T-cell (primary cell): ENCODE measurements at regions not wholly inside any gene's neighbourhood (a gene's known extent, or its start where the extent isn't known, plus 50 kb on each side); places are given as distances from the start of the nearest gene placed in this dataset.

Experiments used
- ATAC-seq, 4 experiments: fragments of 200-7000 bp in 3 of 4; fragments of 150-1000 bp in 1 of 4; cut with Tn5 transposase; replicated peaks in 1 of 4; 1 replicate in 3 of 4; 2 replicates in 1 of 4; pipeline ENCODE4 v1.10.0; 2021; ENCODE audit warnings: moderate library complexity in 3 of 4, mild to moderate bottlenecking in 2 of 4, moderate number of reproducible peaks in 1 of 4
- CTCF ChIA-PET, 2 donors: fragments of 300-600 bp; sonication (Branson Sonifier 250); formaldehyde crosslinking; loops; one replicate each; lab custom pipeline; 2022; ENCODE audit warnings: antibody characterized with exemption in 2 of 2; lab: Charles Lee
- POLR2A ChIA-PET, 2 donors: fragments of 300-600 bp; sonication (Branson Sonifier 250); formaldehyde crosslinking; loops; one replicate each; lab custom pipeline; 2022; ENCODE audit warnings: antibody characterized with exemption in 2 of 2; lab: Charles Lee
- DNase-seq, 35 experiments: peaks; one replicate each; pipeline versions ENCODE4 v3.0.0 to v3.0.0-alpha.2; 2013 to 2023
- H3K27ac ChIP-seq: one replicate; pipeline ENCODE4 v1.5.1; 2013; ENCODE audit warnings: low read length
- H3K27me3 ChIP-seq, 2 experiments: replicated peaks in 1 of 2; 1 replicate in 1 of 2; 2 replicates in 1 of 2; pipeline versions ENCODE4 v1.6.1 to v1.7.0; 2013; ENCODE audit warnings: low read length in 1 of 2, mixed read lengths in 1 of 2; ENCODE audit not compliant: control insufficient read depth in 2 of 2, insufficient read depth in 2 of 2; ENCODE audit errors: extremely low read depth in 1 of 2
- H3K36me3 ChIP-seq, 2 donors: 1 replicate in 1 of 2; 2 replicates in 1 of 2; pipeline versions ENCODE4 v1.6.1 to v1.7.0; 2013; ENCODE audit warnings: low read length in 1 of 2; ENCODE audit not compliant: control insufficient read depth in 2 of 2, insufficient read depth in 1 of 2; ENCODE audit errors: extremely low read depth in 1 of 2
- H3K4me1 ChIP-seq, 2 experiments: 1 replicate in 1 of 2; 2 replicates in 1 of 2; pipeline versions ENCODE4 v1.6.1 to v1.7.0; 2013; ENCODE audit warnings: low read length in 2 of 2, mixed read lengths in 1 of 2; ENCODE audit not compliant: insufficient read depth in 2 of 2, control insufficient read depth in 1 of 2; ENCODE audit errors: extremely low read depth in 1 of 2
- H3K4me3 ChIP-seq, 2 donors: 1 replicate in 1 of 2; 2 replicates in 1 of 2; pipeline versions ENCODE4 v1.5.1 to v1.7.0; 2013; ENCODE audit warnings: mild to moderate bottlenecking in 2 of 2, low read length in 1 of 2, moderate library complexity in 1 of 2; ENCODE audit not compliant: control insufficient read depth in 1 of 2; ENCODE audit errors: extremely low read depth in 1 of 2
- H3K9me3 ChIP-seq: 2 replicates; pipeline ENCODE4 v1.7.0; 2013
- H3K27ac Mint-ChIP-seq, 2 donors: one replicate each; pipeline ENCODE4 v1.8.0; 2020 to 2021; ENCODE audit warnings: mild to moderate bottlenecking in 2 of 2, mixed read lengths in 2 of 2
- H3K27me3 Mint-ChIP-seq, 2 donors: one replicate each; pipeline ENCODE4 v1.8.0; 2021 to 2022; ENCODE audit warnings: mixed read lengths in 2 of 2
- H3K36me3 Mint-ChIP-seq: one replicate; pipeline ENCODE4 v1.8.0; 2021; ENCODE audit warnings: mixed read lengths
- H3K4me1 Mint-ChIP-seq, 3 donors: one replicate each; pipeline ENCODE4 v1.8.0; 2020 to 2022; ENCODE audit warnings: mixed read lengths in 3 of 3, mild to moderate bottlenecking in 1 of 3
- H3K4me3 Mint-ChIP-seq, 3 donors: one replicate each; pipeline ENCODE4 v1.8.0; 2020 to 2022; ENCODE audit warnings: mild to moderate bottlenecking in 3 of 3, mixed read lengths in 3 of 3, moderate library complexity in 3 of 3
- H3K9me3 Mint-ChIP-seq, 3 donors: one replicate each; pipeline ENCODE4 v1.8.0; 2020 to 2022; ENCODE audit warnings: mixed read lengths in 3 of 3
- WGBS: methylation state at CpG from one replicate; pipeline ENCODE4 v1.1.5; 2013; ENCODE audit warnings: missing lambda C conversion rate; ENCODE audit not compliant: insufficient coverage; 5-methylcytosine and 5-hydroxymethylcytosine counted together

DNA sequence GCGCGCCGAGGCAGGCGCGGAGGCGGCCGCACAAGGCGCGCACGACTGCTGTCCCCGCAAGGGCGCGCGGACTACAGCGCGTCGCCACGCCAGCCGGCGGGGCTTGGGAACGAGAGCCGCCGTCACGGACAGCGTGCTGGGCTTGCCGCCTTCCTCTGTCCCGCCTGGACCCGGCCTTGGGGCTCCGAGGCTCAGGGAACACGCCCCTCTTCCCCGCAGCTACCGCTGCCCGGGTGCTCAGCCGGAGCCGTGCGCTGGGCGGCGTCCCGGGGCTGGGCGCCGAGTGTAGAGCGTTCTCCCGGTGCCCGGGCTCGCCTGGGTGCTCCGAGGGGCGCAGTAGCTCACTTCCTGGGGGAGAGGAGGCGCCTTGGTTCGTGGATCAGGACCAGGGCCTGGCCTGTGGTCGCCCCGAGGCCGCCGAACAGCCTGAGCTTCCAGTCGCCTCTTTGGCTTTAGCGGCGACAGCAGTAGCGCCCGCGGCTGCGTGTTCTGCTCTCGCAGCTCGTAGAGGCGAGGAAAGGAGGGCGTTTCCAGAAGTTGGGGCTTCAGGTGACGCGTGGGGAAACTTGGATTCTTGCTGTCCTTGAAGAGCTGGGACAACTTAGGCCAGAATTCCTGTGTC is 226.7 kb upstream of the C2CD4B start:
- CTCF ChIA-PET = no interaction called here
- no peaks in the 10 kb centered on the region for H3K36me3 ChIP-seq
- H3K9me3 ChIP-seq = no peaks in the 10 kb centered on the region
- WGBS = 2% methylated on average over 62 of the region's 66 CpGs
- H3K4me3 ChIP-seq = peak overlapping the region; percentile 60 to 95
- no peak overlapping the region for H3K27ac ChIP-seq
- POLR2A ChIA-PET = no interaction called here
- Mint-ChIP-seq H3K4me1 (peaks cover 15 to 20% (median 18%) of the 10 kb centered on the region in 3 donors), H3K9me3 (no peaks in the 10 kb centered on the region), H3K27me3 (peaks cover 11 to 30% of the 10 kb centered on the region in 2 donors), H3K4me3 (peak overlapping the region; percentile 91 to 93 (median 92)), H3K36me3 (no peaks in the 10 kb centered on the region), H3K27ac (peak overlapping the region in 1 of 2 donors; percentile 39)
- H3K27me3 ChIP-seq = peaks cover 5 to 20% of the 10 kb centered on the region in 2 experiments
- DNase-seq = peak in 19 of 35 experiments; percentile 0 to 32 (median 6)
- H3K4me1 ChIP-seq = peaks cover 11 to 22% of the 10 kb centered on the region in 2 experiments
- ATAC-seq = peak; percentile 38 to 55 (median 42)

- Histone ChIP-seq H3K36me3 (no peaks in the 10 kb centered on the region), H3K27ac (no peak overlapping the region), H3K4me3 (peak overlapping the region; percentile 60 to 95), H3K4me1 (peaks cover 11 to 22% of the 10 kb centered on the region in 2 experiments), H3K9me3 (no peaks in the 10 kb centered on the region), H3K27me3 (peaks cover 5 to 25% of the 10 kb centered on the region in 2 experiments)
- no peak for ATAC-seq
- Mint-ChIP-seq H3K27me3 (peaks cover 11 to 30% of the 10 kb centered on the region in 2 donors), H3K4me1 (peaks cover 15 to 20% (median 18%) of the 10 kb centered on the region in 3 donors), H3K27ac (no peak overlapping the region), H3K36me3 (no peaks in the 10 kb centered on the region), H3K4me3 (peak overlapping the region; percentile 74 to 92 (median 75)), H3K9me3 (no peaks in the 10 kb centered on the region)
- DNase-seq = peak in 1 of 35 experiments; percentile 13
- 8% methylated on average over 8 of the region's 10 CpGs for WGBS
- POLR2A ChIA-PET = no interaction called here
- CTCF ChIA-PET = no interaction called here
These were observed 227.3 kb upstream of the C2CD4B start for GRCh38 chr15:62392376-62392775.

DNA sequence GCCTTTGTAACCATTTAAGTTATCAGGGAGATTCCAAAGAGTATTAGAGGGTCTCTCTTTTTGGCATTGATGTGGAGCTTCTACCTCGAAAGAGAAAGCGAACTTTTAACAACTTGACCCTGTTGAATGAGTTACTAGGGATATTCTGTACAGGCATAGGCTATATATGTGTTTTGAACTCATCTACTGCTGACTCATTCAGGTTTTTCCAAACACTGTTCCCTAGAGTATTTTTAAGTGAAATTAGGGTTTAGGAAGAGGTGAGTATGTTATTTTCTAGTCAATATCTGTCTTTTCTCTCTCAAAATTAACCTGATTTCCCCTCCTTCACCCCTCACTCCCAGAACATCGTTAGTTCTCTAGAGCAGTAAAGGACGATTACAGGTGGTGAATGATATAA is 228.1 kb upstream of the C2CD4B start:
- ChIA-PET CTCF (no interaction called here), POLR2A (interaction anchor here in 1 of 2 donors (0.7 kb wide), 1 partner anchor 340 kb away, joined by 5 read pairs; no protein-coding TSS in a partner anchor)
- peaks cover 0 to 1% (median under 1%) of the 10 kb centered on the region in 3 donors for H3K9me3 Mint-ChIP-seq
- no peak for ATAC-seq
- WGBS = no CpG with 5 or more reads among the region's 4 CpGs
- Histone ChIP-seq H3K27me3 (peaks cover 5 to 25% of the 10 kb centered on the region in 2 experiments), H3K4me1 (peaks cover 11 to 22% of the 10 kb centered on the region in 2 experiments), H3K36me3 (no peaks in the 10 kb centered on the region), H3K9me3 (no peaks in the 10 kb centered on the region), H3K27ac (no peak overlapping the region), H3K4me3 (no peak overlapping the region)
- no peak for DNase-seq
- no peak overlapping the region for H3K27ac Mint-ChIP-seq
- H3K4me3 Mint-ChIP-seq = no peak overlapping the region
- peaks cover 15 to 20% (median 18%) of the 10 kb centered on the region in 3 donors for H3K4me1 Mint-ChIP-seq
- H3K36me3 Mint-ChIP-seq = no peaks in the 10 kb centered on the region
- H3K27me3 Mint-ChIP-seq = peaks cover 15 to 31% of the 10 kb centered on the region in 2 donors

DNA sequence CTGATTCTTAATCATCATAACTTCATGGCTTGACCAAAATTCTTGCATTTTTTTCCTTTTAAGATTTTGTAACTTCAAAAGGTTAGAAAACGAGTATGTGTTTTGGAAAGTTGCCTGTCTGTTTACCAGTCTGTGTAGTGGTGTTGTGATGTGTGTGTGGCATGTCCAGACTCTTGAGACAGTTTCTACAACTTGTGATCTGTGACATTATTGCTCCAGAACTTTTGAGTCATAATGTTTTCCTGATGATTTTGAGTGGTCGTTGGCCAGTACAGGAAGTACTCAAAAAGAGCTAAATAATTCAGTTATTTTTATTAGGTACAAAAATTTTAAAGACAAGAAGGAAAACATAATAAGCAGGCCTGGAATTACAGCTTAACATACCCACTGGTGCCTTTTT is 229.0 kb upstream of the C2CD4B start:
- H3K4me3 Mint-ChIP-seq = no peak overlapping the region
- WGBS = 38% methylated on average over 1 of the region's 2 CpGs
- peaks cover 0 to 6% (median 5%) of the 10 kb centered on the region in 3 donors for H3K9me3 Mint-ChIP-seq
- Histone ChIP-seq H3K27ac (no peak overlapping the region), H3K4me1 (peaks cover 11 to 22% of the 10 kb centered on the region in 2 experiments), H3K36me3 (no peaks in the 10 kb centered on the region), H3K9me3 (no peaks in the 10 kb centered on the region), H3K4me3 (no peak overlapping the region), H3K27me3 (peaks cover 5 to 25% of the 10 kb centered on the region in 2 experiments)
- H3K27ac Mint-ChIP-seq = no peak overlapping the region
- H3K4me1 Mint-ChIP-seq = peaks cover 15 to 20% (median 18%) of the 10 kb centered on the region in 3 donors
- ATAC-seq (no peak), DNase-seq (no peak)
- H3K36me3 Mint-ChIP-seq = no peaks in the 10 kb centered on the region
- ChIA-PET POLR2A (no interaction called here), CTCF (no interaction called here)
- H3K27me3 Mint-ChIP-seq = peaks cover 19 to 36% of the 10 kb centered on the region in 2 donors

DNA sequence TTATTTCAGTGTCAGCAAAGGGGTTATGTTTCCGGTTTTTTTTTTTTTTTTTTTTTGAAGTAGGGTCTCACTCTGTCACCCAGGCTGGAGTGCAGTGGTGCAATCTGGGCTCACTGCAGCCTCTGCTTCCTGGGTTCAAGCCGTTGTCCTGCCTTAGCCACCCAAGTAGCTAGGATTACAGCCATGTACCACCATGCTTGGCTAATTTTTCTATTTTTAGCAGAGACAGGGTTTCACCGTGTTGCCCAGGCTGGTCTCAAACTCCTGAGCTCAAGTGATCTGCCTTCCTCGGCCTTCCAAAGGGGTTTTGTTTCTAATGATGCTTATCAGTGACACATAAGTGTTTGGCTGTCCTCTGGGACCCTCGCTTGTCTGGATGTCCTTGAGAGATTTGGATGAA is 235.7 kb upstream of the C2CD4B start:
- POLR2A ChIA-PET = no interaction called here
- no peak overlapping the region for H3K4me3 Mint-ChIP-seq
- no peaks in the 10 kb centered on the region for H3K9me3 ChIP-seq
- ATAC-seq = no peak
- no peak overlapping the region for H3K27ac Mint-ChIP-seq
- no peak for DNase-seq
- no peaks in the 10 kb centered on the region for H3K4me1 ChIP-seq
- peaks cover 0 to 13% of the 10 kb centered on the region in 2 experiments for H3K27me3 ChIP-seq
- no peak overlapping the region for H3K27ac ChIP-seq
- peaks cover 35 to 58% of the 10 kb centered on the region in 2 donors for H3K27me3 Mint-ChIP-seq
- H3K4me3 ChIP-seq = no peak overlapping the region
- no peaks in the 10 kb centered on the region for H3K4me1 Mint-ChIP-seq
- CTCF ChIA-PET = no interaction called here
- H3K36me3 ChIP-seq = no peaks in the 10 kb centered on the region
- H3K9me3 Mint-ChIP-seq = peaks cover 0 to 16% (median 14%) of the 10 kb centered on the region in 3 donors
- no peaks in the 10 kb centered on the region for H3K36me3 Mint-ChIP-seq
- 65% methylated on average over 3 of the region's 5 CpGs for WGBS

- ChIA-PET POLR2A (no interaction called here), CTCF (no interaction called here)
- H3K4me3 ChIP-seq = no peak overlapping the region
- no peaks in the 10 kb centered on the region for H3K9me3 ChIP-seq
- no peaks in the 10 kb centered on the region for H3K4me1 Mint-ChIP-seq
- DNase-seq = no peak
- peaks cover 0 to 16% (median 14%) of the 10 kb centered on the region in 3 donors for H3K9me3 Mint-ChIP-seq
- no peaks in the 10 kb centered on the region for H3K36me3 ChIP-seq
- ATAC-seq = no peak
- H3K27ac Mint-ChIP-seq = no peak overlapping the region
- no peaks in the 10 kb centered on the region for H3K36me3 Mint-ChIP-seq
- peaks cover 36 to 55% of the 10 kb centered on the region in 2 donors for H3K27me3 Mint-ChIP-seq
- 91% methylated on average over 5 of the region's 6 CpGs for WGBS
- no peaks in the 10 kb centered on the region for H3K4me1 ChIP-seq
- peaks cover 0 to 7% of the 10 kb centered on the region in 2 experiments for H3K27me3 ChIP-seq
- H3K4me3 Mint-ChIP-seq = no peak overlapping the region
- H3K27ac ChIP-seq = no peak overlapping the region
These were observed 237.6 kb upstream of the C2CD4B start for GRCh38 chr15:62402687-62403086.
